ENCODE measurements at regions not wholly inside any gene's neighbourhood (a gene's known extent, or its start where the extent isn't known, plus 50 kb on each side); places are given as distances from the start of the nearest gene placed in this dataset.
"Not testable (repeated sequence)": the region's sequence is repeated elsewhere in the genome, so short reads cannot be mapped to it uniquely, and the experiment has no call there.

DNA sequence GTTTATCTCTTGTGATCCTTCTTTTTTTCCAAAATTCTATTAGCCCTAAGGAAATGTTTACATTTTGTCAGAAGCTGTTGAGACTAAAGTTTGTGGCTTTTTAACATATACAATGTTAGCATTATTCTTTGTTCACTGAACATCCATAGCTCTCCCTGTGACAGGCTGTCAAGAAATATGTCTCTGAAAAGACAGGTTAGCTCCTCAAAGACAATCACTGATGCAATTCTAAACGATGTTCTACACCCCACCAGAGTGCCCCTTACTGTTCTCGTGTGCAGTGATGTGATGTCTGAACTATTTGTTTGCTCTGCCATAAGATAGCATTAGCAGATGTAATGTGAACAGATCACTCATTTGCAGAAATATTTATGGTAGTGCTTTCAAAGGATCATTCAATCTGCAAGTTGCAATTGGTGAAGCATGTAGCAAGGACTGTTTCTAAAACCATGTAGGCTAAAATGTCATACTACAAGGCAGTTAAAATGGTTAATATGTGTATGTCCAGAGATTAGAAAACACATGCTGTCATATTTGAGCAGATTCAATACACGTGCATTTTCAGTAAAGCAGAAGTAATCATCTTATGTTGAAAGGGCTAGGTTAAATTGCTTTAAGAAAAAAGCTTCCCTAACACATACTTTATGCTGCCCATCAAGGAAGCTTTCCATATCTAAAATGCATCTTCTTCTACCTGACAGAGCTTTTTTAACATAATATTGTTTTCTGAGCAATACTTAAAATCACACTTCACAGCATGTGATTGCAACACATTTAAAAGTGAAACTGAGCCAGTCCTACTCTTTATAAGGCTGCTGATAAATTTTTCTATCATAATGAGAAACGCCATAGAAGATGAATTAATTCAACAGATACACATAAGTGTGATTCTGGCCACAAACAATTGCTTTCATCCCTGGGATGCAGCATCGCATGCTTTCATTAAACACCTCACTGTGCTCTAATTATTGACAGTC lies 285.7 kb upstream of the UBE2E3 start:
- DNase-seq = peak in 1 of 2 experiments; percentile 21

- no peak for DNase-seq
Observed at GRCh38 chr2:180692322-180692721, 288.1 kb upstream of the UBE2E3 start.

DNA sequence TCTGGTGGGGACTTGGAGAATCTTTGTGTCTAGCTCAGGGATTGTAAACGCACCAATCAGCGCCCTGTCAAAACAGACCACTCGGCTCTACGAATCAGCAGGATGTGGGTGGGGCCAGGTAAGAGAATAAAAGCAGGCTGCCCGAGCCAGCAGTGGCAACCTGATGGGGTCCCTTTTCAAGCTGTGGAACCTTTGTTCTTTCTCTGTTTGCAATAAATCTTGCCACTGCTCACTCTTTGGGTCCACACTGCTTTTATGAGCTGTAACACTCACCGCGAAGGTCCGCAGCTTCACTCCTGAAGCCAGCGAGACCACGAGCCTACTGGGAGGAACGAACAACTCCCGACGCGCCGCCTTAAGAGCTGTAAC lies 288.6 kb upstream of the UBE2E3 start:
- not testable (repeated sequence) for DNase-seq

- not testable (repeated sequence) for DNase-seq
Observed at GRCh38 chr2:180691186-180691854, 289.1 kb upstream of the UBE2E3 start.

GRCh38 chr2:180690611-180691010 lies 289.8 kb upstream of the UBE2E3 start:
- no peak for DNase-seq

GRCh38 chr2:180682871-180683270 lies 297.5 kb upstream of the UBE2E3 start:
- DNase-seq = no peak

DNA sequence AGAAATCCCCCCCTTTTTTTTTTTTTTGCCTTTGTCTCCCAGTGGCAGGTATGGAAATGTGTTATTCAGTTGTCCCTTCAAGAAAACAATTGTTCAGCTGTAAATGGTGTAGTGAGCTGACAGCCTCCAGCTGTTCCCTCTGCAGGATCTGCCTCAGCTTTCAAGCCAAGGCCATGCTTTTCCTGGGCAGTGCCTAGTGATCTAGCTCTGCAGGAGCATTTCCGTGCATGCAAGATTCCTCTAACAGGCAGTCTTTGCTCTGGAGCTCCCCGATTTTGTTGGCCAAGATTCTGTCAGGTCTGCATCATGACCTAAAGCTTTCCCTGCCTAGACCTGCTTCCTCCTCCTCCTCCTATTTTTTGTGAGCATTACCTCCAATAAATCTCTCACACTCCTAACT lies 300.7 kb upstream of the UBE2E3 start:
- DNase-seq = no peak

DNA sequence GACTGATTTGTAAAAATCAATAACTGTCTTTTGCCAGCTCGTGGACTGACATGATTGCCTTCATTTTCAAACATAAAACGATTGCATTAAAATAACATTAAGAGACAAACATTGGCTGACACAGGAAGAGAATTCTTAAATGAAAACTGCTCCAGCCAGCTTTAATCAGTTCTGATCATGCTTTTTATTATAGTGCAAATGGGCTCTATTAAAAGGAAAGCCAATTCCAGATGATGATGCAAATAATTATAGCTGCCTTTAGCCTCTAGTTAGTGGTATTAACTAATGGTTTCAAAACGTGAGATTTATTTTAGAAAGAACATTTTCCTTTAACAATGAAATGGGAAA lies 301.8 kb upstream of the UBE2E3 start:
- DNase-seq = no peak

DNA sequence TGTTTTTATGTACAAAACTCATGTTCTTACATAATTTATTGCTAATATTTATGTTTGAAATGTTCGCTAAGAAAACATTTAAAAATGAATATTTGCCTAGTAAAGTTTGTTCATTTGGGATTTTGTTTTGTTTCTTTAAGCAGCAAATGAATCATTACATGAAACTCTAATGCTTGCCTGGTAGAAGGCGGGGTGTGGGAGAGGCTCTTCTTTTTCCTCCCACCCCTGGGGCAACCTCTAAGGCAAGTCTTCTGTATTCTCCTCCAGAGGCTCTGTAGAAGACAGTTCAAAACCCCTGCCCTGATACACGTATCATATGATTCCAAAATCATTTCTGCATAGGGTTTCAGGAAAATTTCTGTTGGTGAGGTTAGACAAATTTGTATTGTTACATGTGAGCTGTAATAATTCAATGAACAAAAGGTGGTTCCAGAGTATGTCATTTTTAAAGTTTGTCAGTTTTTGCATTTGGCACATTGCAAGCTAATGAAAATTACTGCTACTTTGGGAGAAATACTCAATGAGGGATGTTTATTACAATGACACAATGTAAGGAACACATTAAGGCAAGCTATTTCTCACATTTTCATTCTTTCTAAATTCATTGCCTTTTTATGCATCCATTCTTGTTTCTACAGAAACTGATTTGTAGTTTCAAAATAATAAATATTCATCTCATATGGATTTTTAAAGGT lies 302.3 kb upstream of the UBE2E3 start:
- no peak for DNase-seq

GRCh38 chr2:180677200-180677599 lies 303.2 kb upstream of the UBE2E3 start:
- no peak for DNase-seq

DNA sequence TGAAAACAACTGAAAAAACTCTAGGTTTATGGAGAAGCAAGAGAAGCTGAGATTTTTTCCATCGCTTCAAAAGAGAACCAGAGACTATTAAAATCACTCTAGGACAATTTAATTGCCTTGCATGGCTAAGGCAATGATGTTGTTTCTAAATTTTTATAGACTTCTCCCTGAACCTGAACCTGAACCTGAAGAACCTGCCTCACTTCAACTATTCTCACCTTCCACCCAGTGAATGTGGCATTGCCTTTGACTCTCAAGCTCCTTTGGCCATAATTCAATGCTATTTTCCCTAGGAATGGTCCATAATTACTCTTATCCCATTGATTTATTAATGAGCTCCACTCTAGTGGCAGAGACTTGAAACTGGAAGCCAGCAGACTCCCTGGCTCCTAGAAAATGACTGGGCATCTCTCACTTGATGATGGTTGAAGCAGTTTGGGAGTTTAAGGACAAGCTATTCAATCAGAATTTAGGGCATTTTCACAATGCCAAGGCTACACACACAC lies 303.8 kb upstream of the UBE2E3 start:
- DNase-seq = no peak

DNA sequence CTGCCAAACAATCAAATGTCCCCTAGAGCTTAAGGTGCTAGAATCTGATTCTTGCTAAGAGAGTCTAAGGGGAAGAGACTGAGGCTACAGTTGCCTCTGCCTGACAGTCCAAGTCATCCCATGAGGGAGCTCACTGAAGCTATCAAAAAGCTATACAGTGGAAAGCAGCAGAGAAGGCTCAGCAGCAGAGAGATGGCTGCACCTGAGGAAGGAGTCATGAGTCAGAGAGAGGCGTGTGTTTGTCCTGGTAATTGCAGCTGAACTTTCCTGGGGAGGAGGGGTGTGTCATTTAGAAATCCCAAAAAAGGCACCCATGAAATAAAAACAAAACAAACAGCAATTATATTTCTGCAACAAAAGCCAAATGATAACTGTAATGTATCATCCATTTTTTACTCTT lies 305.2 kb upstream of the UBE2E3 start:
- DNase-seq = no peak

GRCh38 chr2:180672377-180672776 lies 308.0 kb upstream of the UBE2E3 start:
- no peak for DNase-seq

- DNase-seq = no peak
Observed at GRCh38 chr2:180670302-180671003, 310.0 kb upstream of the UBE2E3 start.

GRCh38 chr2:180669016-180669415 lies 311.4 kb upstream of the UBE2E3 start:
- no peak for DNase-seq

GRCh38 chr2:180664507-180664906 lies 315.9 kb upstream of the UBE2E3 start:
- no peak for DNase-seq

- DNase-seq = no peak
Observed at GRCh38 chr2:180662941-180663471, 317.4 kb upstream of the UBE2E3 start.

- DNase-seq = no peak
Observed at GRCh38 chr2:180662521-180662920, 317.9 kb upstream of the UBE2E3 start.

DNA sequence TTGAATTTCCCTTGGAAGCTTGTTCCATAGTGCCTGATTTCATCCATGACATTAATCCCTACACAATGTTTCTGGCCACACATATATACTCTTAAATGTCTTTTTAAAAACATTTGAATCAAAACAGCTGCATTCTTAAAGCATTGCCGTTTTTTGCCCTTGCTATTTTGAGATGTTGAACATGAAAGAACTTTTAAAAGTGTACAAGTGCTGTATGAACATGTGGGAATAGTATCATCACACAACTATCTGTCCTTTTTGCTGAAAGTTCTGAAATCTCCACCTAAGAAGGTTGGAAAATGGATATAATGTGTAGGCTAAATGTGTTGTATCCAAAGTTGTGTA lies 318.7 kb upstream of the UBE2E3 start:
- no peak for DNase-seq

DNA sequence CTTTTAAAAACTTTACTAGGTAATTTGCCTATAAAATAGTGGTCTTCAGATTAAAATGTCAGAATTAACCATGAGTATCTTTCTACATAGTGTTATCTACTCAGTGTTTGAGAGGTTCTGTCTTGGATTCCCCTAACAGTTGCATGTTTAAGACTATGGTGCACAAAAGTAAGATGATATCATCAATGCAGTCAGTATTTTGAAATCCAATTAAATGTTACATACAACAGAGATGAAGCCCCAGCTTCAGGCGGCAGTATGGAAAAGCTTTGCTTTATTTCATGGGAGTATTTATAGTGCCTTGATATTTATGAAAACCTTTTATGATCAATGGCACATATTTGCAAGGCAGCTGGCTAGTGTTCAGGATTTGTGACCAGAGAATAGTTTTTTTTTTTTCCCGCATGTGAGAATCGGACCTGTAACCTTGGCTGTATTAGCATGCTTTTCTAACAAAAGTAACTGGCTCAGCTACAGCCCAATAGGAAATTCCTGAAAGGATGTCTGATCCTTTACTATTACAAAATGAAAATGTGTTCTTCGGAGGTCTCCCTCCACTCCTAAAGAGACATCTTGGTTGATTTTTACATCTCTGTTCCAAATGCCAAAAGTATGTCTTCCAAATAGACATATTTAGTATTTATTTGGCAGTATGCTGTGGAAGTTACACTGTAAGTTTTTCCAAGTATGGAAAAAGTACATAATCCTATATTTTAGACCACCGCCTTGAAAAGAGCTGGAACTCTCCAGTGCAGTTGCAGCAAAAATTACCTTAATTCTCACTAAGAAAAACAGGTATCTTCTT lies 319.3 kb upstream of the UBE2E3 start:
- DNase-seq = no peak

GRCh38 chr2:180660207-180660606 lies 320.2 kb upstream of the UBE2E3 start:
- DNase-seq = no peak

DNA sequence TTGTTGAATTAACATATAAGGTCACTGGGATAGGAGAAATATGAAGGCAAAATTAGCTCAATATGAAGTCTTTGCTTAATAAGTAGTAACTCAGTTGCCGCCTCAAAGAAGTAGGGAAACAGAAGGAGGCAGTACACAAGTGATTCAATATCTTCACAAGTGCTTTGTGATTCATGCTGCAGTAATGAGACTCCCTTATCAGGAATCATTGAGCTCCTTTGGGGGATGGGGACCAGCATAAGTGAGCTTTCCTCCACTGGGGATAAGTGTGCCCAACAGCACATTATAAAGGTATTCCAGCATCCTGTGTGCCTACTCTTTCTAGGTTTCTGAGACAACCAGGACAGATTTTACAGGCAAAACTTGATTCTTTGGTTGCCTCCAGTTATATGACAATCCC lies 323.4 kb upstream of the UBE2E3 start:
- DNase-seq = no peak
